Urinary bladder (tissue), 3 donors: ENCODE measurements at regions not wholly inside any gene's neighbourhood (a gene's known extent, or its start where the extent isn't known, plus 50 kb on each side); places are given as distances from the start of the nearest gene placed in this dataset.
"Not testable (repeated sequence)": the region's sequence is repeated elsewhere in the genome, so short reads cannot be mapped to it uniquely, and the experiment has no call there.

ENCODE experiments used
- DNase-seq: peaks from one replicate; pipeline ENCODE4 v3.0.0-alpha.2; 2015; ENCODE audit errors: extremely low spot score
- H3K27ac ChIP-seq: one replicate; pipeline ENCODE4 v1.5.1; 2013; ENCODE audit warnings: low read depth, mild to moderate bottlenecking, moderate library complexity
- H3K36me3 ChIP-seq: one replicate; pipeline ENCODE4 v1.6.1; 2013; ENCODE audit warnings: mild to moderate bottlenecking, moderate library complexity; ENCODE audit not compliant: insufficient read depth
- H3K4me1 ChIP-seq: one replicate; pipeline ENCODE4 v1.6.1; 2013; ENCODE audit warnings: mild to moderate bottlenecking, moderate library complexity; ENCODE audit not compliant: insufficient read depth
- H3K4me3 ChIP-seq: one replicate; pipeline ENCODE4 v1.5.1; 2013; ENCODE audit warnings: low read depth, low read length
- WGBS: extraction: QIAGEN DNeasy Blood & Tissue Kit; methylation state at CpG from one replicate; pipeline ENCODE4 v1.1.7; 2013; 5-methylcytosine and 5-hydroxymethylcytosine counted together
- donor health status: healthy with polysubstance abuse.
- donor health status: healthy.

DNA sequence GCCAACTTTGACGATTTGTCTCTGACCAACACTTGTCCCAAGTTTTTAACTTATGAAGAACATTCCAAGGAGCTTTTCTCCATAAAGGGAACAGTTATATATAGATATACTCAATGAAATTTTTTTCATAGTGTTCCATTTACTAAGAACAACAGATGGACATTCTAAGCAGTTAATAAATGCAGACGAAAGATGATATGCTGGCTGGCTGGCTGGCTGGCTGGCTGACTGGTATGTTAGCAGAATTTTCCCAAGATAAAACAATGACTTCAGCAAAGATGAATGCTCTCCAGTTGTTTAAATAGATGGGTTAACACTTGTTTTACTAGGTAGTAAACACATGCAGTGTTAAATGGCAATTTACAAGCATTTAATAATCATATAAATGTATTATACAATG lies 62.2 kb downstream of the SPANXN3 start:
- H3K27ac ChIP-seq: no peak overlapping the region
- no peak for DNase-seq

GRCh38 chrX:143437439-143437838 lies 79.8 kb downstream of the SPANXN3 start:
- Histone ChIP-seq H3K4me1 (no peaks in the 10 kb centered on the region), H3K4me3 (no peak overlapping the region), H3K36me3 (no peaks in the 10 kb centered on the region), H3K27ac (no peak overlapping the region)
- DNase-seq: no peak
- 21% methylated on average over 7 of the region's 7 CpGs for WGBS

More for the DNA sequence above, 62.2 kb downstream of the SPANXN3 start:
- H3K36me3 ChIP-seq: no peaks in the 10 kb centered on the region
- WGBS: 15% methylated on average over 2 of the region's 2 CpGs
- H3K4me1 ChIP-seq: no peaks in the 10 kb centered on the region
- no peak overlapping the region for H3K4me3 ChIP-seq

DNA sequence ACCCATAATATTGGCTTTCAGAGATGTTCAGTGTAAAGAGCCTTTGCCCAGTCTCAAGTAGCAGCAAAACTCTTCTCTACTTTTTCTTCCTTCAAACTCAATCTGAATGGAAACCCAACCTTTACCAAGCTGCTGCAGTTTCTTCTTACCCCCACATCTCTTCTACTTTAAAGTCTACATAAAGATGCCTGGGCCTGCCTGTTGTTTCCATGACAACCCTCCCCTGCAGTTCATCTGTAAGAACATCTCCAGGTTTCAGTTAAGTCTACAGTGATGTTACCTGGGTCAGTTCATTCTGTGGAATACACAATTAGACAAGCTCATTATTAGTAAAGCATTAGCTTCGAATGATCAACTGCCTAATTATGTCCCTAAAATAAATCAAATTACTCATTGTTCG lies 81.4 kb downstream of the SPANXN3 start:
- no peak for DNase-seq
- no peaks in the 10 kb centered on the region for H3K36me3 ChIP-seq
- no peak overlapping the region for H3K4me3 ChIP-seq
- WGBS: 93% methylated on average over 2 of the region's 2 CpGs
- H3K4me1 ChIP-seq: no peaks in the 10 kb centered on the region
- no peak overlapping the region for H3K27ac ChIP-seq

DNA sequence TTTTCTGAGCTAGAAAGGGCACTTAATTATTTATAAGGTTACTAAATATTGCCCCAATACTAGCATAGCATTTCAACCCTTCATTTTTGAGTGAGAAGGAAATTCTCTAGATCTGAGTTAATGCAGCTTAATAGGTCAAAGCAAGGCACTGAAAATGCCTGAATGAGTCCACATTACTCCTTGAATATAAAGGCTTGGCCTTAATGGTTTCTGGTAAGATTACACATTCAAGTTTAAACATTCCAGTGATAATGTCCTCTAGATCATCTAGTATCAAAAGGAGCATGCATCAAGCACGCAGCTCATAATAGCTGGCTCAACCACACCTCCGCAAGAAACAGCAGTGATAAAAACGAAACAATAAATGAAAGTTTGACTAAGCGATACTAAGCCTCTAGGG lies 87.5 kb downstream of the SPANXN3 start:
- 42% methylated on average over 4 of the region's 4 CpGs for WGBS
- Histone ChIP-seq H3K4me3 (no peak overlapping the region), H3K36me3 (no peaks in the 10 kb centered on the region), H3K4me1 (no peaks in the 10 kb centered on the region), H3K27ac (no peak overlapping the region)
- DNase-seq: no peak

GRCh38 chrX:143429131-143429530 lies 88.1 kb downstream of the SPANXN3 start:
- Histone ChIP-seq H3K4me3 (no peak overlapping the region), H3K36me3 (no peaks in the 10 kb centered on the region), H3K27ac (no peak overlapping the region), H3K4me1 (no peaks in the 10 kb centered on the region)
- 50% methylated on average over 5 of the region's 5 CpGs for WGBS
- no peak for DNase-seq

DNA sequence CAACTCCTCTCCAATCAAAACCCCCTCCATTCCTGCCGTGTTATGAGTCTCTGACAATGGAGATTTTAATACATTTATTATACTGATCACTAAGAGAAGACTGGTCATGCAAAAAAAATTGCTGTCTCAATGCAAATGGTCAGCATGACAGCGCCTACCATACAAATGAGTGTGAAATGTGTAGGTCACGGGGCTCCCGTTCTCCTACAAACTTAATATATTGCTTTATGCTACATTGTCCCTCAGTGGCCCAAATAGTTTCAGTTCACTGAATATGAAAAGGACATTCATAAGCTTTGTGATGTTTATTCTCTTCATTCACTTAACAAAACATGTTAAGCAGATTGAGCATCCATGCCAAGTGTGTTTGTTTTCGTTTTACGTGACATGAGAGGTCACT lies 116.1 kb downstream of the SPANXN3 start:
- DNase-seq: no peak
- no peaks in the 10 kb centered on the region for H3K36me3 ChIP-seq
- WGBS: 90% methylated on average over 6 of the region's 6 CpGs
- H3K27ac ChIP-seq: no peak overlapping the region
- no peaks in the 10 kb centered on the region for H3K4me1 ChIP-seq
- no peak overlapping the region for H3K4me3 ChIP-seq

GRCh38 chrX:143378851-143379250 lies 138.4 kb downstream of the SPANXN3 start:
- H3K27ac ChIP-seq: no peak overlapping the region
- 63% methylated on average over 2 of the region's 2 CpGs for WGBS
- H3K4me1 ChIP-seq: no peaks in the 10 kb centered on the region
- H3K4me3 ChIP-seq: no peak overlapping the region
- no peak for DNase-seq
- H3K36me3 ChIP-seq: no peaks in the 10 kb centered on the region

- 80% methylated on average over 3 of the region's 3 CpGs for WGBS
- Histone ChIP-seq H3K4me3 (no peak overlapping the region), H3K4me1 (no peaks in the 10 kb centered on the region)
These were observed 153.9 kb downstream of the SPANXN3 start for GRCh38 chrX:143363419-143363818.

DNA sequence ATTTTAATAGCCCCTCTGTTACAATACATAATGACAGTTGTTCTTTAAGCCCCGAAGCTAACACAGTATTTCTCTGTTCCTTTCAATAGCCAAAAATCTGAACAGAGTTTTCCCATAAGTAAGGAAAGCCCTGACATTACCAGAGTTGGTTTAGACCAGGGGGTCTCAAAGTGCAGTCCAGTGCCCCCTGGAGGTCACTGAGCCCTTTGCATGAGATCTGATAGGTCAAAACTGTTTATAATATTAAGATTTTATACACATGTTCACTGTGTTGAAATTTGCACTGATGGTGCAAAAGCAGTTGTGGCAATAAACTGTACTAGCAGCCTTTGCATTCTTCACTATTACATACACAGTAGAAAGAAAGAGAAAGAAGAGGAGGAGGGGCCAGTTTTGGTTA lies 177.1 kb downstream of the SPANXN3 start:
- Histone ChIP-seq H3K4me1 (no peaks in the 10 kb centered on the region), H3K4me3 (no peak overlapping the region), H3K36me3 (no peaks in the 10 kb centered on the region), H3K27ac (no peak overlapping the region)
- no peak for DNase-seq
- 88% methylated on average over 1 of the region's 1 CpG for WGBS

More at GRCh38 chrX:143363419-143363818, 153.9 kb downstream of the SPANXN3 start:
- DNase-seq: no peak
- Histone ChIP-seq H3K36me3 (no peaks in the 10 kb centered on the region), H3K27ac (no peak overlapping the region)

- DNase-seq: no peak
- no peak overlapping the region for H3K27ac ChIP-seq
- no peaks in the 10 kb centered on the region for H3K36me3 ChIP-seq
- H3K4me1 ChIP-seq: no peaks in the 10 kb centered on the region
- WGBS: 53% methylated on average over 1 of the region's 1 CpG
- H3K4me3 ChIP-seq: no peak overlapping the region
These were observed 181.0 kb downstream of the SPANXN3 start for GRCh38 chrX:143336261-143336660.

DNA sequence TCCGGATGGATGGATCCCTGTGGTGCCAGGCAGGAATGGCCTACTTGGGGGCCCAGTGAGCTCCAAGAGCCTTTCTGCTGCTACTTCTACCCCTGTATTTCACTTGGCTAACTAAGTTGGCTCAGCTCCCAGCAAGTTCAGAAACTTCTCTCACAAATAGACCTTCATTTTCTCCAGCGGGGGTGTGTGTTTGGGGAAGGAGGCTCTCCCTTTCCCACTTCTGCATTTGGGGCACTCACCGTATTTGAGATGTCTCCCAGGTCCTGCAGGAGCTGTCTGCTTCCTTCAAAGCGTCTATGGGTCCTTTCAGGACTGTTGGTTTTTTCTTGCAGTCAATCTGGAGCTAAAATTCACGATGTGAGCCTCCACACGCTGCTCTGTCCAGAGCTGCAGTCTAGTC lies 197.7 kb downstream of the SPANXN3 start:
- DNase-seq: no peak
- 71% methylated on average over 6 of the region's 6 CpGs for WGBS
- Histone ChIP-seq H3K36me3 (no peaks in the 10 kb centered on the region), H3K4me3 (no peak overlapping the region), H3K27ac (no peak overlapping the region), H3K4me1 (no peaks in the 10 kb centered on the region)

GRCh38 chrX:143318857-143319256 lies 198.4 kb downstream of the SPANXN3 start:
- not testable (repeated sequence) for DNase-seq, H3K36me3 ChIP-seq, H3K4me1 ChIP-seq, H3K27ac ChIP-seq, H3K4me3 ChIP-seq
- 92% methylated on average over 2 of the region's 2 CpGs for WGBS

DNA sequence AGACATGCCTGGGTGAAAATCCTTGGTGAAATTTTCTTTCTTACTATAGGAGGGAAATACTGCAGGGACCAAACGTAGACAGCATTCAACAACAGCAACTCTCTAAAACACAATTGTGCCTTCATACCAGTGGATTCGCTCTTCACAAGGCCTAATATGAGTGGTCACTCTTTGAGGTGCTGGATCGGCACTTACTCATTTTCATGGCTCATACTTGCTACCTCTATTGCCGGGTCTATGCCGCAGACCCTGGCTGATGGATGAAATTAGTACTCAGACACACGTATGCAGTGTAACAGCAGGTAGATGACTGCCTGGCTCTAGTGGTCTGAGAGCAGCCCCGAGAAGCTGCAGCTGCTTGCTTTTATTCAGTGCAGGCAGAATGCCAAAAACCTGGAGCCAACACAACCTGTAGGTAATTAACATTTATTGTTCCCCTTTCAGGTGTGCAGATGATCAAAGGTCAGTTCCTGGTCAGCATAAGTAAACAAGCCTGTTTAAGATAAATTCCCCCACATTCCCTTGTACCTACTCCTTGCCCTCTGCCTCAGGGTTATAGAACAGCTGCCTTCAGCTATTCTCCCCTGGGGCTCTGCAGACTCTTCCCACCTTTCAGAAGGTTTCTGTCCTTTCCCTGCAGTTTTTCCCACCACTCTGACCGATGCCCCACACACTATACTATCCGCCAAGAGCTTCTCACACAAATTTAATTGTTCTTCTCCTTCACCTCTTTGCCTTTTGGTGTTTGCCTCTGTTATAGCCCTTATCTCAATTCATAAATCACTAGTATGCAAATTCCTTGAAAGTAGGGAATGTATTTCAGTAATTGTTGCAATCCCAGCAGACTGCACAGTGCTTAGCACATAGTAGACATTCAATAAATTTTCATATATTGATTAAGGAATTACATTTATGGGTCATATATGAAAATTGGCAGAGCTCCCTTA lies 210.0 kb downstream of the SPANXN3 start:
- no peak for DNase-seq
- H3K4me1 ChIP-seq: no peaks in the 10 kb centered on the region
- no peak overlapping the region for H3K4me3 ChIP-seq
- WGBS: 80% methylated on average over 9 of the region's 9 CpGs
- H3K36me3 ChIP-seq: no peaks in the 10 kb centered on the region
- H3K27ac ChIP-seq: no peak overlapping the region

GRCh38 chrX:143304518-143304917 lies 212.8 kb downstream of the SPANXN3 start:
- H3K27ac ChIP-seq: no peak overlapping the region
- WGBS: 66% methylated on average over 2 of the region's 2 CpGs
- H3K36me3 ChIP-seq: no peaks in the 10 kb centered on the region
- no peaks in the 10 kb centered on the region for H3K4me1 ChIP-seq
- H3K4me3 ChIP-seq: no peak overlapping the region
- DNase-seq: no peak
